ENCODE measurements at regions not wholly inside any gene's neighbourhood (a gene's known extent, or its start where the extent isn't known, plus 50 kb on each side); places are given as distances from the start of the nearest gene placed in this dataset.

DNA sequence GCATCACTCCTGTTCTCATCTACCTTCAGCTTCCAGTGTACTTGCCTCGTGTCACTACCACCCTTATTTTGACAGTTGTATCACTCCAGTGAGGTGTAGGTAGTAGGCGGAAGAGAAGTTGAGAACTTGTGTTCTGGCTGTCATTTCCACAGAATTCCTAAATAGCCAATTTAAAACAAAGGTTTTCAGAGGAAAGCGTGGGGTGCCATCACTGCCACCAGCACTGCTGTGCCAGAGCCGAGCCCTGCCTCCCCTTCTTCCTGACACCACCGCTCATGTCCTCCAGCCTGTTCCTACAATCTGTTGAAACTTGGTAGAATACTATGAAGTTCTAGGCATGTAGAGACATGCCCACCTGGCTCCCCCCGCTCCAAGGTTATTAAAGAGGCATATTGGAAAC is 215.8 kb downstream of the TANC2 start:
- Histone ChIP-seq H3F3A (ENCODE audit: insufficient read depth, low read depth) (peaks cover 11% of the 10 kb centered on the region), H3K79me2 (ENCODE audit: low read depth) (peaks cover 55% of the 10 kb centered on the region), H3K27ac (no peak overlapping the region), H3K9me2 (ENCODE audit: insufficient read depth) (no peaks in the 10 kb centered on the region), H4K20me1 (ENCODE audit: insufficient read depth) (peaks cover 29% of the 10 kb centered on the region), H3K36me3 (ENCODE audit: low read depth) (peaks cover 4% of the 10 kb centered on the region; the same call in 1 of the 2 replicates), H2AFZ (no peak overlapping the region), H3K4me3 (no peak overlapping the region), H3K27me3 (ENCODE audit: insufficient read depth, low read depth) (no peaks in the 10 kb centered on the region), H3K4me2 (no peak overlapping the region), H3K9me3 (ENCODE audit: insufficient read depth, low read depth) (no peaks in the 10 kb centered on the region; the same call in 1 of the 2 replicates), H3K4me1 (replicated peaks; ENCODE audit: insufficient read depth) (no peaks in the 10 kb centered on the region)
- DNase-seq: no peak
- CTCF ChIA-PET: no interaction called here
- intact Hi-C loops (cut with micrococcal nuclease; ENCODE audit: unreplicated experiment): no loop called here
- POLR2A ChIA-PET (ENCODE audit: unreplicated experiment): interaction anchor here (0.6 kb wide), 1 partner anchor 78 kb away, joined by 5 read pairs; no protein-coding TSS in a partner anchor
- BruUV-seq (replicated peaks): no TSS peak
- no peak for TF ChIP-seq EZH2 (IDR thresholded peaks at IDR 0.05; ENCODE audit: low read depth)
- TF ChIP-seq CTCF (conservative IDR thresholded peaks at IDR 0.05): no peak

DNA sequence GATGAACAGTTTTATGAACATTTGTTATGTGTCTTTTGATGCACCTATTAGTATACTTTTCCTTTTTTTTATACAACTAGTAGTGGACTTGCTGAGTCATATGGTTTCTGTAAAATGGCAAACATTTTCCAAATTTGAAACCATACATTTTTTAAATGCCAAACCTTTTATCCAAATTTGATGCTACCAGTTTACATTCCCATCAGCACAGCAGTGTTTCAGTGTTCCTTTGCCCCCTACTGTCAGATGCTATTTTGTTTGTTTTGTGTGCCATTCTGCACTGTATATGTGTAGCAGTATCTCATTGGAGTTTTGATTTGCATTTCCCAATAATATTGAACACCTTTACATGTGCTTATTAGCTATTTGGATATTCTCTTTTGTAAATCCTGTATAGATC is 219.4 kb downstream of the TANC2 start:
- intact Hi-C loops (cut with micrococcal nuclease; ENCODE audit: unreplicated experiment): no loop called here
- Histone ChIP-seq H3K9me2 (ENCODE audit: insufficient read depth) (no peaks in the 10 kb centered on the region), H3F3A (ENCODE audit: insufficient read depth, low read depth) (peaks cover 14% of the 10 kb centered on the region), H3K4me3 (no peak overlapping the region), H3K27ac (no peak overlapping the region), H3K27me3 (ENCODE audit: insufficient read depth, low read depth) (no peaks in the 10 kb centered on the region), H3K79me2 (ENCODE audit: low read depth) (peaks cover 61% of the 10 kb centered on the region), H3K4me1 (replicated peaks; ENCODE audit: insufficient read depth) (no peaks in the 10 kb centered on the region), H3K36me3 (ENCODE audit: low read depth) (peaks cover 4% of the 10 kb centered on the region; the same call in 1 of the 2 replicates), H4K20me1 (ENCODE audit: insufficient read depth) (peaks cover 24% of the 10 kb centered on the region), H3K9me3 (ENCODE audit: insufficient read depth, low read depth) (no peaks in the 10 kb centered on the region; the same call in 1 of the 2 replicates), H2AFZ (no peak overlapping the region), H3K4me2 (no peak overlapping the region)
- no TSS peak for BruUV-seq (replicated peaks)
- ChIA-PET CTCF (no interaction called here), POLR2A (ENCODE audit: unreplicated experiment) (interaction anchor here (0.6 kb wide), 1 partner anchor 29 kb away, joined by 4 read pairs; no protein-coding TSS in a partner anchor)
- TF ChIP-seq EZH2 (IDR thresholded peaks at IDR 0.05; ENCODE audit: low read depth): no peak
- TF ChIP-seq CTCF (conservative IDR thresholded peaks at IDR 0.05): no peak
- no peak for DNase-seq

DNA sequence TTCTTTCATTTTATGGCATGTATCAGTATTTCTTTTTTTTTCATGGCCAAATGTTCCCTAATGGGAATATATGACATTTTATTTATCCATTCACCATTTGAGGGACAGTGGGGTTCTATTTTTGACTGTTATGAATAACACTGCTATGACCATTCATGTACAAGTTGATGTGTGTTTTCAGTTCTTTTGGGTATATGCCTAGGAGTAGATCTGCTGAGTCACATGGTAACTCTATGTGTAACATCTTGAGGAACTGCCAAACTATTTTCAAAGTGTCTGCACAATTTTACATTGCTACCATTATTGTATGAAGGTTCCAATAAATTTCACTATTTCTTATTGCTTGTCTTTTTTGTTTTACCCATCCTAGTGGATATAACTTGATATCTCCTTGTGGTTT is 223.0 kb downstream of the TANC2 start:
- no peaks in the 10 kb centered on the region for H3K9me2 ChIP-seq (ENCODE audit: insufficient read depth)
- no peak overlapping the region for H2AFZ ChIP-seq
- H3K4me3 ChIP-seq: no peak overlapping the region
- peaks cover 44% of the 10 kb centered on the region for H4K20me1 ChIP-seq (ENCODE audit: insufficient read depth)
- no TSS peak for BruUV-seq (replicated peaks)
- no peak overlapping the region for H3K4me2 ChIP-seq
- CTCF ChIA-PET: no interaction called here
- H3K27ac ChIP-seq: 0 out of 2 replicates have a peak overlapping the region, but pooled peaks have one; percentile 11
- H3K4me1 ChIP-seq (replicated peaks; ENCODE audit: insufficient read depth): no peaks in the 10 kb centered on the region
- peaks cover 26% of the 10 kb centered on the region for H3F3A ChIP-seq (ENCODE audit: insufficient read depth, low read depth)
- POLR2A ChIA-PET (ENCODE audit: unreplicated experiment): interaction anchor here (0.8 kb wide), 1 partner anchor 62 kb away, joined by 12 read pairs; no protein-coding TSS in a partner anchor
- no peak for DNase-seq
- no peaks in the 10 kb centered on the region; the same call in 1 of the 2 replicates for H3K9me3 ChIP-seq (ENCODE audit: insufficient read depth, low read depth)
- H3K27me3 ChIP-seq (ENCODE audit: insufficient read depth, low read depth): no peaks in the 10 kb centered on the region
- peaks cover 73% of the 10 kb centered on the region for H3K79me2 ChIP-seq (ENCODE audit: low read depth)
- peaks cover 7% of the 10 kb centered on the region for H3K36me3 ChIP-seq (ENCODE audit: low read depth)
- TF ChIP-seq EZH2 (IDR thresholded peaks at IDR 0.05; ENCODE audit: low read depth) (no peak), CTCF (conservative IDR thresholded peaks at IDR 0.05) (no peak)
- intact Hi-C loops (cut with micrococcal nuclease; ENCODE audit: unreplicated experiment): no loop called here
